Keratinocyte (primary cell): ENCODE measurements at regions not wholly inside any gene's neighbourhood (a gene's known extent, or its start where the extent isn't known, plus 50 kb on each side); places are given as distances from the start of the nearest gene placed in this dataset.

Experiments
- DNase-seq: peaks from one replicate; pipeline ENCODE4 v3.0.0-alpha.2; 2011; ENCODE audit warnings: low read depth, missing footprints, low spot score
- FAIRE-seq: peaks from 2 replicates; lab custom pipeline; 2011; peaks lifted over from hg19 to GRCh38; lab: Jason Lieb, UNC
- H2AFZ ChIP-seq: 2 replicates; pipeline ENCODE4 v1.6.0; 2012; ENCODE audit warnings: low read length, control low read depth, inconsistent platforms; ENCODE audit not compliant: control insufficient read depth
- H3K27ac ChIP-seq: 2 replicates; pipeline ENCODE4 v1.5.1; 2011; ENCODE audit warnings: low read length; ENCODE audit not compliant: control insufficient read depth, insufficient read depth
- H3K27me3 ChIP-seq: 3 replicates; pipeline ENCODE4 v1.6.0; 2011; ENCODE audit warnings: low read length; ENCODE audit not compliant: control insufficient read depth, insufficient read depth; ENCODE audit errors: extremely low read depth
- H3K36me3 ChIP-seq, 2 experiments: 2 replicates in 1 of 2; 3 replicates in 1 of 2; pipeline ENCODE4 v1.5.1; 2011; ENCODE audit warnings: low read length in 2 of 2, mild to moderate bottlenecking in 1 of 2; ENCODE audit not compliant: control insufficient read depth in 2 of 2, insufficient read depth in 2 of 2; ENCODE audit errors: extremely low read depth in 1 of 2
- H3K4me1 ChIP-seq: 3 replicates; pipeline ENCODE4 v1.5.1; 2011; ENCODE audit warnings: low read length; ENCODE audit not compliant: control insufficient read depth, insufficient read depth; ENCODE audit errors: extremely low read depth
- H3K4me2 ChIP-seq: 3 replicates; pipeline ENCODE4 v1.6.0; 2011; ENCODE audit warnings: low read depth, low read length; ENCODE audit not compliant: control insufficient read depth, insufficient read depth; ENCODE audit errors: extremely low read depth
- H3K4me3 ChIP-seq, 3 experiments: fragments of 200-600 bp in 1 of 3; sonication (generic) in 1 of 3; 2 replicates in 2 of 3; 3 replicates in 1 of 3; pipeline ENCODE4 v1.5.1; 2011 to 2016; ENCODE audit warnings: low read length in 3 of 3, mild to moderate bottlenecking in 3 of 3, control low read depth in 2 of 3, inconsistent platforms in 1 of 3, low read depth in 1 of 3, mixed read lengths in 1 of 3, mixed run types in 1 of 3, moderate library complexity in 1 of 3; ENCODE audit not compliant: control insufficient read depth in 2 of 3, insufficient read depth in 2 of 3; ENCODE audit errors: extremely low read depth in 1 of 3
- H3K79me2 ChIP-seq: 2 replicates; pipeline ENCODE4 v1.6.0; 2012; ENCODE audit warnings: low read length; ENCODE audit not compliant: control insufficient read depth, insufficient read depth
- H3K9ac ChIP-seq: 3 replicates; pipeline ENCODE4 v1.6.0; 2011; ENCODE audit warnings: low read length; ENCODE audit not compliant: control insufficient read depth, insufficient read depth; ENCODE audit errors: extremely low read depth
- H3K9me1 ChIP-seq: 3 replicates; pipeline ENCODE4 v1.6.0; 2011; ENCODE audit warnings: low read length; ENCODE audit not compliant: control insufficient read depth, insufficient read depth; ENCODE audit errors: extremely low read depth
- H3K9me3 ChIP-seq: 2 replicates; pipeline ENCODE4 v1.5.1; 2012; ENCODE audit warnings: low read depth, low read length; ENCODE audit not compliant: control insufficient read depth
- H4K20me1 ChIP-seq: 3 replicates; pipeline ENCODE4 v1.6.0; 2011; ENCODE audit warnings: low read length; ENCODE audit not compliant: control insufficient read depth, insufficient read depth; ENCODE audit errors: extremely low read depth
- EZH2 ChIP-seq: IDR thresholded peaks from one replicate; pipeline ENCODE4 v1.6.1; 2012; ENCODE audit warnings: inconsistent platforms, mild to moderate bottlenecking, low read length, moderate library complexity
- dilution Hi-C: fragments of 300-500 bp; cut with MboI; formaldehyde crosslinking; loops from one replicate; pipeline ENCODE4 v1.7.0; 2020; ENCODE audit warnings: low sequenced_read_pairs; ENCODE audit not compliant: extremely low pct_ligation_motif_present
- TF ChIP-seq, protein P1 (sequence below), 3 experiments: IDR thresholded peaks in 1 of 3; conservative IDR thresholded peaks in 1 of 3; optimal IDR thresholded peaks in 1 of 3; 2 replicates in 2 of 3; 3 replicates in 1 of 3; pipeline versions ENCODE3 to v1.5.1; 2011; ENCODE audit warnings: low read length in 3 of 3, mild to moderate bottlenecking in 3 of 3, moderate library complexity in 2 of 3, control low read depth in 1 of 3, inconsistent platforms in 1 of 3; ENCODE audit not compliant: insufficient read depth in 2 of 3; ENCODE audit errors: extremely low read depth in 1 of 3

GRCh38 chrX:140916872-140917271 is 85.5 kb upstream of the SPANXB1 start:
- DNase-seq (no peak), FAIRE-seq (no peak)
- no peak overlapping the region for H3K4me3 ChIP-seq
- H3K27me3 ChIP-seq = no peaks in the 10 kb centered on the region
- no peak overlapping the region for H3K27ac ChIP-seq
- no peaks in the 10 kb centered on the region for H3K9me3 ChIP-seq
- no peaks in the 10 kb centered on the region for H3K79me2 ChIP-seq
- H4K20me1 ChIP-seq = no peaks in the 10 kb centered on the region
- H3K9ac ChIP-seq = no peak overlapping the region
- dilution Hi-C loops = no loop called here
- no peak overlapping the region for H3K4me2 ChIP-seq
- H3K36me3 ChIP-seq = no peaks in the 10 kb centered on the region
- TF ChIP-seq, protein P1, sequence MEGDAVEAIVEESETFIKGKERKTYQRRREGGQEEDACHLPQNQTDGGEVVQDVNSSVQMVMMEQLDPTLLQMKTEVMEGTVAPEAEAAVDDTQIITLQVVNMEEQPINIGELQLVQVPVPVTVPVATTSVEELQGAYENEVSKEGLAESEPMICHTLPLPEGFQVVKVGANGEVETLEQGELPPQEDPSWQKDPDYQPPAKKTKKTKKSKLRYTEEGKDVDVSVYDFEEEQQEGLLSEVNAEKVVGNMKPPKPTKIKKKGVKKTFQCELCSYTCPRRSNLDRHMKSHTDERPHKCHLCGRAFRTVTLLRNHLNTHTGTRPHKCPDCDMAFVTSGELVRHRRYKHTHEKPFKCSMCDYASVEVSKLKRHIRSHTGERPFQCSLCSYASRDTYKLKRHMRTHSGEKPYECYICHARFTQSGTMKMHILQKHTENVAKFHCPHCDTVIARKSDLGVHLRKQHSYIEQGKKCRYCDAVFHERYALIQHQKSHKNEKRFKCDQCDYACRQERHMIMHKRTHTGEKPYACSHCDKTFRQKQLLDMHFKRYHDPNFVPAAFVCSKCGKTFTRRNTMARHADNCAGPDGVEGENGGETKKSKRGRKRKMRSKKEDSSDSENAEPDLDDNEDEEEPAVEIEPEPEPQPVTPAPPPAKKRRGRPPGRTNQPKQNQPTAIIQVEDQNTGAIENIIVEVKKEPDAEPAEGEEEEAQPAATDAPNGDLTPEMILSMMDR (optimal IDR thresholded peaks at IDR 0.05 in 1 of 3, IDR thresholded peaks at IDR 0.05 in 1 of 3, conservative IDR thresholded peaks at IDR 0.05 in 1 of 3; ENCODE audit: extremely low read depth in 1 of 3, insufficient read depth in 2 of 3, low read length in 3 of 3) = no peak
- TF ChIP-seq EZH2 = no peak
- H3K4me1 ChIP-seq = no peaks in the 10 kb centered on the region
- H2AFZ ChIP-seq = no peak overlapping the region
- no peaks in the 10 kb centered on the region for H3K9me1 ChIP-seq

DNA sequence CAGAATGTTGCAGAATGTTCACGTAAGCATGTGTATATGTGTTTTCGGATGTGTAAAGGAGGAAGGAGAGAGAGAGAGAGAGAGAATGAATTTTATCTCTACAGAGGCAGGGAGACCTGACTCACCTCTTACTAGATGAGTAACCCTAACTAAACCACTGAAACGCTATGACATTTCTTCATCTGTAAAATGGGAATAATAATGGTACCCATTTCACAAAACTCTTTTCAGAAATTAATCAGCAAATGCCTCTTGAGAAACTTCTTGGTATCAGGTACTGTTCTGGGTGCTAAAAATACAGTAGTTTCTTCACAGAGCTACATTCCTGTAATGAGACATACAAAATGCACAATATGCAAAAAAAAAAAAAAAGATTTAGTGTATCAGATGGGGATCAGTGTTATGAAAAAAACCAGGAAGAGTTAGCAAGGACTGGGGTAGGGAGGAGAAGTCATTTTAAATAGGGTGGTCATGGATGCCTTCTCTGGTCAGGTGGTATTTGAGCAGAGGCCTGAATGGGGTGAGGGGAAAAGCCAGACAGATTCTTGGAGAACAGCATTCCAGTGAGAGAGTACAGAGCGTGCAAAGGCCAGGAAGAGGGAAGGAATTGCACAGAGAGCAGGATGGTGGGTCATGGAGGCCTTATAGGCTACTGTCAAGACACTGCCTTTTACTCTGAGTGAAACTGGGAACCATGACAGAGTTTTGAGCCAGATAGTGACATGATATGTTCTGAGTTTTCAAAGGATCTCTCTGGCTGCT is 84.9 kb upstream of the SPANXB1 start:
- H2AFZ ChIP-seq = no peak overlapping the region
- H3K4me1 ChIP-seq = no peaks in the 10 kb centered on the region
- no peaks in the 10 kb centered on the region for H3K9me3 ChIP-seq
- FAIRE-seq = no peak
- H3K9ac ChIP-seq = no peak overlapping the region
- H3K9me1 ChIP-seq = no peaks in the 10 kb centered on the region
- dilution Hi-C loops = no loop called here
- H3K27me3 ChIP-seq = no peaks in the 10 kb centered on the region
- no peaks in the 10 kb centered on the region for H3K36me3 ChIP-seq
- H3K4me3 ChIP-seq = no peak overlapping the region
- H3K4me2 ChIP-seq = no peak overlapping the region
- H3K27ac ChIP-seq = no peak overlapping the region
- no peaks in the 10 kb centered on the region for H4K20me1 ChIP-seq
- no peak for DNase-seq
- no peaks in the 10 kb centered on the region for H3K79me2 ChIP-seq
- TF ChIP-seq, protein P1 (optimal IDR thresholded peaks at IDR 0.05 in 1 of 3, IDR thresholded peaks at IDR 0.05 in 1 of 3, conservative IDR thresholded peaks at IDR 0.05 in 1 of 3; ENCODE audit: extremely low read depth in 1 of 3, insufficient read depth in 2 of 3, low read length in 3 of 3) = no peak
- no peak for TF ChIP-seq EZH2
